ENCODE measurements at regions not wholly inside any gene's neighbourhood (a gene's known extent, or its start where the extent isn't known, plus 50 kb on each side); places are given as distances from the start of the nearest gene placed in this dataset.
"Not testable (repeated sequence)": the region's sequence is repeated elsewhere in the genome, so short reads cannot be mapped to it uniquely, and the experiment has no call there.

GRCh38 chrX:131650637-131651410 lies 107.0 kb downstream of the OR13H1 start (continued):
- TF ChIP-seq, protein P1, sequence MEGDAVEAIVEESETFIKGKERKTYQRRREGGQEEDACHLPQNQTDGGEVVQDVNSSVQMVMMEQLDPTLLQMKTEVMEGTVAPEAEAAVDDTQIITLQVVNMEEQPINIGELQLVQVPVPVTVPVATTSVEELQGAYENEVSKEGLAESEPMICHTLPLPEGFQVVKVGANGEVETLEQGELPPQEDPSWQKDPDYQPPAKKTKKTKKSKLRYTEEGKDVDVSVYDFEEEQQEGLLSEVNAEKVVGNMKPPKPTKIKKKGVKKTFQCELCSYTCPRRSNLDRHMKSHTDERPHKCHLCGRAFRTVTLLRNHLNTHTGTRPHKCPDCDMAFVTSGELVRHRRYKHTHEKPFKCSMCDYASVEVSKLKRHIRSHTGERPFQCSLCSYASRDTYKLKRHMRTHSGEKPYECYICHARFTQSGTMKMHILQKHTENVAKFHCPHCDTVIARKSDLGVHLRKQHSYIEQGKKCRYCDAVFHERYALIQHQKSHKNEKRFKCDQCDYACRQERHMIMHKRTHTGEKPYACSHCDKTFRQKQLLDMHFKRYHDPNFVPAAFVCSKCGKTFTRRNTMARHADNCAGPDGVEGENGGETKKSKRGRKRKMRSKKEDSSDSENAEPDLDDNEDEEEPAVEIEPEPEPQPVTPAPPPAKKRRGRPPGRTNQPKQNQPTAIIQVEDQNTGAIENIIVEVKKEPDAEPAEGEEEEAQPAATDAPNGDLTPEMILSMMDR (IDR thresholded peaks at IDR 0.05 in 2 of 3, conservative IDR thresholded peaks at IDR 0.05 in 1 of 3; ENCODE audit: borderline replicate concordance in 1 of 3, insufficient read depth in 1 of 3, low read depth in 2 of 3, low read length in 2 of 3) = no peak
- TF ChIP-seq JUND (IDR thresholded peaks at IDR 0.05) (no peak), TCF7L2 (IDR thresholded peaks at IDR 0.05; ENCODE audit: borderline replicate concordance, extremely low read depth, insufficient read depth, insufficient read length) (no peak), CBX3 (IDR thresholded peaks at IDR 0.05; ENCODE audit: low read depth) (no peak), SRF (IDR thresholded peaks at IDR 0.05; ENCODE audit: low read depth) (no peak), EZH2phosphoT487 (IDR thresholded peaks at IDR 0.05; ENCODE audit: borderline replicate concordance) (no peak), CEBPB (IDR thresholded peaks at IDR 0.05; ENCODE audit: low read depth) (no peak)
- TF ChIP-seq, protein P2, sequence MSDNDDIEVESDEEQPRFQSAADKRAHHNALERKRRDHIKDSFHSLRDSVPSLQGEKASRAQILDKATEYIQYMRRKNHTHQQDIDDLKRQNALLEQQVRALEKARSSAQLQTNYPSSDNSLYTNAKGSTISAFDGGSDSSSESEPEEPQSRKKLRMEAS (IDR thresholded peaks at IDR 0.05) = no peak
- TF ChIP-seq, protein P3, sequence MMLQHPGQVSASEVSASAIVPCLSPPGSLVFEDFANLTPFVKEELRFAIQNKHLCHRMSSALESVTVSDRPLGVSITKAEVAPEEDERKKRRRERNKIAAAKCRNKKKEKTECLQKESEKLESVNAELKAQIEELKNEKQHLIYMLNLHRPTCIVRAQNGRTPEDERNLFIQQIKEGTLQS (IDR thresholded peaks at IDR 0.05) = no peak

GRCh38 chrX:131663726-131664125 lies 119.9 kb downstream of the OR13H1 start:
- DNase-seq (ENCODE audit: low read depth, low spot score); H3K4me2 ChIP-seq (ENCODE audit: low read length); H3K9ac ChIP-seq (ENCODE audit: low read length); H4K20me1 ChIP-seq (ENCODE audit: insufficient read depth); H3K27me3 ChIP-seq (ENCODE audit: insufficient read depth, low read length); H3K27ac ChIP-seq (ENCODE audit: low read depth, low read length); H3K79me2 ChIP-seq (ENCODE audit: insufficient read depth, low read length); H3K9me2 ChIP-seq (ENCODE audit: insufficient read depth); H3K36me3 ChIP-seq (ENCODE audit: control insufficient read depth in 1 of 2, insufficient read depth in 2 of 2, low read length in 2 of 2); H3K4me3 ChIP-seq (replicated peaks in 1 of 2; ENCODE audit: low read depth in 1 of 2, low read length in 2 of 2); POLR2A ChIA-PET; H3K9me3 ChIP-seq (ENCODE audit: control insufficient read depth in 1 of 2, insufficient read depth in 1 of 2, low read depth in 1 of 2, low read length in 2 of 2); H2AFZ ChIP-seq (ENCODE audit: low read depth, low read length, poor library complexity, severe bottlenecking); RAD21 ChIA-PET (ENCODE audit: low non-redundant PET in 1 of 2, low total read pairs in 2 of 2, uncharacterized antibody in 2 of 2, unreplicated experiment in 2 of 2); intact Hi-C loops (cut with micrococcal nuclease); CTCF ChIA-PET; ATAC-seq; H3K4me1 ChIP-seq (ENCODE audit: control insufficient read depth in 1 of 2, insufficient read depth in 2 of 2, low read length in 2 of 2); BruUV-seq (replicated peaks): not testable (repeated sequence)
